Activated naive CD4-positive, alpha-beta T cell treated with anti-CD3 and anti-CD28 coated beads, Interleukin-2, amount 50 U/mL, for 72 hours (primary cell): ENCODE measurements at regions not wholly inside any gene's neighbourhood (a gene's known extent, or its start where the extent isn't known, plus 50 kb on each side); places are given as distances from the start of the nearest gene placed in this dataset.

ENCODE experiments used
- ATAC-seq, 2 donors: fragments of 150-1000 bp; cut with Tn5 transposase; 2 replicates each; pipeline ENCODE4 v1.10.0; 2021; ENCODE audit warnings: mild to moderate bottlenecking in 2 of 2, moderate library complexity in 2 of 2
- DNase-seq, 2 donors: peaks; one replicate each; pipeline ENCODE4 v3.0.0; 2021 to 2022; ENCODE audit warnings: low spot score in 2 of 2
- H3K27ac Mint-ChIP-seq, 2 donors: one replicate each; pipeline ENCODE4 v1.8.0; 2022; ENCODE audit warnings: mild to moderate bottlenecking in 2 of 2, mixed read lengths in 2 of 2
- H3K36me3 Mint-ChIP-seq, 2 donors: one replicate each; pipeline ENCODE4 v1.8.0; 2022; ENCODE audit warnings: mixed read lengths in 2 of 2
- H3K9me3 Mint-ChIP-seq, 2 donors: one replicate each; pipeline ENCODE4 v1.8.0; 2022; ENCODE audit warnings: mixed read lengths in 2 of 2

DNA sequence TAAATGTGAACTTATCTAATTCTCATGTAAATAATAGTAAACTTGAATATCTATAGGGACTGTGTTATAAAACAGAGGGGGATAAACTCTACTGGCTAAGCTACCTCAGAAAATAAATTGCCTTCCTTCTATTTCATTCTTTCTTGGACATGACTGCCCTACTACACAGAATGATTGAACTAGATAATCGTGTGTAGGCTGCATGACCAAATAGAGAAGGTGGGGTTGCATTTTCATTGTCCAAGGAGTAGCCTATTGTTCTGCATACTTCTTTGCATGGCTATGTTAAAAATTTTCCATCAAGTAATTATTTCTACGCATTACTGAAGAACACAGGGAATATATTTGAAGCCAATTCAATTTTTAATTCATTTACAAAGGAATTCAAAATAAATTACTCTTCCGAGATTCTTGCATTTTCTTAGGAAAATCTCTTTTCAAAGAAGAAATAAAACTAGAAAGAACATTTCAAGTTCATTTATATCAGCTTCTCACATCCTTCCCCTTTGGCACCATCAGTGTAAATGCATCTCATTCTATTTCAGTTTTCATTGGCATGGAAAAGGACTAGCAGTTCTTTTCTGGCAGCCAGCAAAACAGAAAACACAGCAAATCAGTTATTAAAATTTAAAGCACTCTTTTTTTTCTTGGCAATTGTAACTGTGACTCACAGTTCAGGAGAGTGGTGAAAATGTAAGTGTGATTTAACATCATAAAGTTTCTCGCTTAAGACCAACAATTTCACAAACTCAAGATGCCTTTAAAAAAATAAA, 714.7 kb downstream of the NCAM2 start:
- Mint-ChIP-seq H3K9me3 (peaks cover 11 to 13% of the 10 kb centered on the region in 2 donors), H3K36me3 (no peaks in the 10 kb centered on the region), H3K27ac (no peak overlapping the region)
- ATAC-seq: no peak
- no peak for DNase-seq

DNA sequence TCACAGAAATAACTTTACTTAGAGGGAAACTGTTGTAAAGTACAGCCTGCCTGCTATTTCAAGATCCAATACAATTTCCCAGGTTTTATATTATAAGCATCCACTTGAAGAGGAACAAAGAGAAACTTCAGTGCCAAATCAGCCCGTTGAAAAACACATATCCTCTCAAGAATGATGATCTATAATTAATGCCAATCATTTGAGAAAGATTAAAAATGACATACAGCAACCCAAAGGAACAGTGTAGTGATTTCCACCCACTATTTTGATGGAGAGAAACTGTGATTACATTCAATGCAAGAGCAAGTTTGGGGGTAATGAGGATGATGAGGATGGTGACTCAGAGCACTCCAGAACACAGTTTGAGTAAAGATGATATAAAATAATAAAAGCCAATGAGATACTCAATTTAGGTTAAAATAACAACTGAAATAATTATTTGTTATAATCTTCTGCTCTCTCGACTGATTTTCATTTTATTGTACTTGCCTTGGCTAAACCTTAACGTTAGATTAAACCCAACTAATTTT, 715.5 kb downstream of the NCAM2 start:
- no peak for ATAC-seq
- Mint-ChIP-seq H3K27ac (no peak overlapping the region), H3K36me3 (no peaks in the 10 kb centered on the region), H3K9me3 (peaks cover 7 to 9% of the 10 kb centered on the region in 2 donors)
- DNase-seq: no peak

DNA sequence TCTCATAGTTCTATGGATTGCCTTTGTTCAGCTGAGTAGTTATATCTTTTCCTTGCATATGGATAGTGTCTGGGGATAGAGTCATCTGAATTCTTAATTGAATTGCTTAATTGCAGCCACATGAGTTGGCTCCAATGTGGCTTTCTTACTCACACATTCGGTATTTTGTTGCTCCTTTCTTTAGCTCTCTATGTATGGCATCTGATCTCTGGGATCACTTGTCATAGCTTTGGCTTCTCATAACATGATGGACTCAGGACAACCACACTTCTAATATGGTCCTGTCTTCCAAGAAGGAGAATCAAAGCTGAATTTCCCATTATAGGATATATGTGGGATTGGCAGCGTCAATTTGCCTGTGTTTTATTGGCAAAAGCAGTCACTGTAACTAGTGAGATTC, 716.2 kb downstream of the NCAM2 start:
- H3K9me3 Mint-ChIP-seq: peaks cover 7 to 8% of the 10 kb centered on the region in 2 donors
- ATAC-seq (no peak), DNase-seq (no peak)
- no peak overlapping the region for H3K27ac Mint-ChIP-seq
- H3K36me3 Mint-ChIP-seq: no peaks in the 10 kb centered on the region

DNA sequence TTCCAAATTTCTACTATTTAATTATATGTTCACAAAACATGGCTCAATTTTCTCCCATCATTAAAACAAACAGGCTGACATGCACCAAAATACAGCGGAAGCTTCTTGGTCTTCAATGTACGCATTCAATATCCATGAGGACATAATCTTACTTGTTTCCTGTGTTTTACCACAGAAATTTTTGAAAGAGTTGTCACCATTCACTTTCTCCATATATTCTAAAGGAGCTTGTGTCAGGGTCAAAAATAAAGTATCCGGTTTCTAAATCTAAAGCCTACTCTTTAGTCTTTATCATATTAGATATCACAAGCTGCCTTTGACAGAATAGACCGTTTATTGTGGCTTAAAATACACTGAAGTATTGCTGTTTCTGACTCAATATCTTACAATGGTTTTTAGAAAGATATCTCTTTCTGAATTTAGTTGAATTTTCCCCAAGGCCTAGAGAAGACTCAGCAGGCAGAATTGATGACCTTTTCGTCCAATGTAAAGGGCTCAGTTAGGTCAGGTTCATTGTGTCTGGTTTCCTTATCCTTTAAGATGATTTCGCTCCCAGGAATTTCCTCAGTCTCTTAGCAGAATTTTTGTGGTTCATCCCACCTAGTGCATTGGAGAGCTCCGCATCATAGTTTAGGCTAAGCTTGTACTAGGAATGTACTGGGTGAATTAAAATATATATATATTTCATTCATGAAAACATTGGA, 717.2 kb downstream of the NCAM2 start:
- no peaks in the 10 kb centered on the region for H3K36me3 Mint-ChIP-seq
- no peak overlapping the region for H3K27ac Mint-ChIP-seq
- DNase-seq (no peak), ATAC-seq (no peak)
- peaks cover 9 to 12% of the 10 kb centered on the region in 2 donors for H3K9me3 Mint-ChIP-seq

DNA sequence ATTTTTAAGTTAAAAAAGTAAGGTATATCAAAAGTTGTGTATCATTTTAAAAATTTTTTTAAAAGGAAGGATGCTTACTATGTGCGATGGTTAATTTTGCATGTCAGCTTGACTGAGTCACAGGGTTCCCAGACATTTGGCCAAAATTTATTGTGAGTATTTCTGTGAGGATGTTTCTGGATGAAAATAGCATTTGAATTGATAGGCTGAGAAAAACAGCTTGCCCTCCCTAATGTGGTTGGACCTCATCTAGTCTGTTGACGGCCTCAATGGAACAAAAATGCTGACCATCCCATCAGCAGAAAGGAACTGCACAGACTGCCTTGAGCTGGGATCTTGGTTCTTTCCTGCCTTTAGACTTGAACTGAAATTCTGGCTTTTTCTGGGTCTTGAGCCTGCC, 724.5 kb downstream of the NCAM2 start:
- H3K36me3 Mint-ChIP-seq: no peaks in the 10 kb centered on the region

DNA sequence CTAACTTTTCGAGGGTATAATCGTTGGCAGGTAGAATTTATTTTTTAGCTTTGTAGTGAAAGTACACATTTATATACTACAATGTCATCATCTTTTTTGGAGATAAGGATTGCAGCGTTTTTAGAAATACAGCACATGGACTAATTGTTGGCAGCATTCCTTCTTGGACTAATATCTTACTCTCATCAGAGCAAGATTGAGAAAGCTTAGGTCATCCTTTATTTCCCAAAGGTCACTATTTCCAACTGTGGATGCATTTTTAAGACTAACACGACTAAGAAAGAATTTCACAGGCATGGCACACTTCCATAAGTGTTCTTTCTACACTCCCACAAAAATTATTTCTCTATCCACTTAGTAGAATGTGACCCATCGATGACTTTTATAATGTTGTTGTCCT, 732.3 kb downstream of the NCAM2 start:
- peaks cover 11 to 14% of the 10 kb centered on the region in 2 donors for H3K9me3 Mint-ChIP-seq
- ATAC-seq (no peak), DNase-seq (no peak)
- H3K36me3 Mint-ChIP-seq: no peaks in the 10 kb centered on the region
- H3K27ac Mint-ChIP-seq: no peak overlapping the region

More for the DNA sequence above, 724.5 kb downstream of the NCAM2 start:
- ATAC-seq: no peak
- no peak overlapping the region for H3K27ac Mint-ChIP-seq
- no peak for DNase-seq
- peaks cover 16 to 18% of the 10 kb centered on the region in 2 donors for H3K9me3 Mint-ChIP-seq

DNA sequence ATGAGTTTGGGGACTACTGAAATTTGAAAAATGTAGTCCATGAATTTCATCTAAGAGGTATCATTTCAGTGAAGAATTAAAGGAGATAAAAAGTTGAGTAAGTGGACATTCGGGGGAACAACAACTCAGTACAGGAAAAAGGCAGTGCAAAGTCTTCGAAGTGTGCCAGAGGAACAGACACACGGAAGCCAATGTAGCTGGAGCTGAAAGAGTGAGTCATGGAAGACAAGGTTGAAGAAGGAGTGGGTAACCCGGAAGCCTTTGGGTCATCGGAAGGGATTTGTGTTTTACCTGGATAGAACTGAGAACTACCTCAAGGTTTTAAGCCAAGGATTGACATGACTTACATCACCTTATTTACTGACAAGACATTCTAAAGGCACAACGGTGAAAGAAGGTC, 733.4 kb downstream of the NCAM2 start:
- no peak for DNase-seq
- Mint-ChIP-seq H3K36me3 (no peaks in the 10 kb centered on the region), H3K9me3 (peaks cover 11 to 14% of the 10 kb centered on the region in 2 donors), H3K27ac (no peak overlapping the region)
- no peak for ATAC-seq

DNA sequence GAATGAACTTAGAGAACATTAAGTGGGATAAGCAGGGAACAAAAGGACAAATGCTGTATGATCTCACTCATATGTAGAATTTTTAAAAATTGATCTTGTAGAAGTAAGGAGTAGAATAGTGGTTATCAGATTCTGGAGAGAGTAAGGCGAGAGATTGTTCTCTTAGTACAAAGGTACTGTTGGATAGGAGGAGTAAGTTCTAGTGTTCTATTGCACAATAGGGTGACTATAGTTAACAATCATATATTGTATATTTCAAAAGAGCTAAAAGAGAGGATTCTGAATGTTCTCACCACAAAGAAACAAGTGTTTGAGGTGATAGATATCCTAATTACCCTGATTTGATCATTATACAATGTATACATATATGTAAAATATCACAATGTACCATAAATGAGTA, 735.9 kb downstream of the NCAM2 start:
- DNase-seq (no peak), ATAC-seq (no peak)
- no peak overlapping the region for H3K27ac Mint-ChIP-seq
- H3K9me3 Mint-ChIP-seq: peaks cover 11 to 17% of the 10 kb centered on the region in 2 donors
- no peaks in the 10 kb centered on the region for H3K36me3 Mint-ChIP-seq

DNA sequence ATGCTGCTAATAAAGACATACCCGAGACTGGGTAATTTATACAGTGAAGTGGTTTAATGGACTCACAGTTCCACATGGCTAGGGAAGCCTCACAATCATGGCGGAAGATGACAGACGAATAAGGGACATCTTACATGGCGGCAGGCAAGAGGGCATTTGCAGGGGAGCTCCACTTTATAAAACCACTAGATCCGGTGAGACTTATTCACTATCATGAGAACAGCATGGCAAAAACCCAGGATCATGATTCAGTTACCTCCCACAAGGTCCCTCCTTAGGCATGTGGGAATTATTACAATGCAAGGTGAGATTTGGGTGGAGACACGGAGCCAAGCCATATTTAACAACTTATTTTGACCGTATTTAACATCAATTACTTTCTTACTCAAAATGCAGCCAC, 739.0 kb downstream of the NCAM2 start:
- Mint-ChIP-seq H3K9me3 (peaks cover 5 to 6% of the 10 kb centered on the region in 2 donors), H3K27ac (no peak overlapping the region), H3K36me3 (no peaks in the 10 kb centered on the region)
- DNase-seq: no peak
- ATAC-seq: no peak

DNA sequence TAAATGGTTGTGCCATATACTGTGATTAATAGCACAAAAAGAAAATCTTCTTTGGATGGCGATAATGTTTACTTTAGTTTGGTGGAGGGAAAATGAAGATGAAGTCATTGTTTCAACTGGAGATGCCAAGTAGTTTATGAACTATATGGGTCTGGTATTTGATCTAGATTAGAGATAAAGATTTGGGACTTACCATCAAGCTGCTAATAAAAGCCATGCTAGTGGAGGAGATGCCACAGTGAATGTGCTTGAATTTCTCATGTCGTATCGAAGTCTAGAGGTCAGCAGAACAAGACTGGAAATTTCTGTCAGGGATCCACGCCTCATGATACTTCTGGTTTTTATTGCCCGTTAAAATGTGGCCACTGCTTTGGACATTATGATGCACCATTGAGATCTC, 742.0 kb downstream of the NCAM2 start:
- Mint-ChIP-seq H3K36me3 (no peaks in the 10 kb centered on the region), H3K9me3 (peaks cover 11 to 12% of the 10 kb centered on the region in 2 donors), H3K27ac (no peak overlapping the region)
- ATAC-seq (no peak), DNase-seq (no peak)

DNA sequence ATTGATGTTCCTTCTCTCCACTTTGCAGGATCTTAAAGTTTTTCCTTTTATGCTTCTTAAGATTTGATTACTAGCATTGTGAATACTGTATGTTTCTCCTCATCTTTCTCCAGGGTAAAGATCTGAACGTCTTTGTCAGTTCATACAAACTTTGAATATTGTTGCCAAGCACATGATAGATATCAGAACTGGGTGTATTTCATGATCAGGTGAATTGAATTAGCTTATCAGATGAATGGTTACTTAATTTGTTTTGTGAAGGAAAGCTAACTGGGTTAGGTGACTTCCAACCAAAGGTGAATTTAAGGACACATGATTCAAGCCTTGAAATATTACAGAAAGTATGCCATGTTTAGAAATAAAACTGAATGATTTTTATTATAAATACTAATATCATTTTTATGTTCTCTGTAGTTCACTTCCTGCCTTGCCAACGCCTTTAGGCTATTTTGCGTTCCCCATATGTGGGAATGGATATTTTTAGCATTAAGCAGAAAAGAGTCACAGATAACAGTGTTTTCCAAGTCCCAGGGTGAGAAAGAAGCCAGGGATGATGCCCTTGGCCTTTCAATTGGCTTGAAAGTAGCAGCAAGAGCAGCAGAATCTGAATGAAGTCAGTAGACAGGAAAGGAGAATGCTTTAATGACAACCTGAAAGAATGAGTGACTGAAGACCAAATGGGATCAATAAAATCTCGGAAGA, 752.1 kb downstream of the NCAM2 start:
- Mint-ChIP-seq H3K27ac (no peak overlapping the region), H3K36me3 (no peaks in the 10 kb centered on the region), H3K9me3 (peaks cover 13 to 17% of the 10 kb centered on the region in 2 donors)
- no peak for ATAC-seq
- no peak for DNase-seq

DNA sequence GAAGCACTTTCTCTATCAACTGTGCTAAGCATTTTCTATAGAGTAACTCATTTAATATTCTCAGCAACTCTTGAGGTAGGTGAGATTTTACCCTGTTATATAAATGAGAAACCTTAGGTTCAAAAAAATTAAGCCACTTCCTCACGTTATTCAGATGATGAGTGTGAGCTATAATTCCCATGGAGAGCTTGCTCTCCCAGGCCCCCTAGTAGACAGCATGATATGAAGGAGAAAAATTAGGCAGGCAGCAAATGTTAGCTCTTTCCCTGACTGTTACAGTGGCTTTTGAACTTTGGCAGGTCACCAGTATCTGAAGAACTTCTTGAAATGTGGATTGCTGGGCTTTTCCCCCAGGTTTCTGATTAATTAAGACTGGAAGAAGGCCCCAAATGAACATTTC, 753.1 kb downstream of the NCAM2 start:
- no peak for ATAC-seq

DNA sequence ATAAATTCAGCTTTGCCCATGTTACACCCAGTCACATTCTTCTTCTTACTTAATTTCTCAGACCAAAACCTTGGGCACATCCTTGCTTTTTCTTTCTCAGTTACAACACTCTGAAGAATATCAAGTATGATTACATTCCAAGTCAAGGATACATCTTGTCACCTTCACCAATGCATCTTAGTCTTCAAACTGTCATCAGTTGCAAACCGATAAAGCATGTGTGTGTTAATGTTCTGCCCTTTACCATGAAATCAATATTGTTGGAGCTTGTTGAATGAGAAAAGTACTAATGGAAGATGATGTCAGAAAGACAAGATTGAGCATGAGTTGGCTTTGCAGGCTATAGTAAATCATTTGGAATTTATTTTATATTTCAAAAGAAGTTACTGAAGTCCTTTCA, 764.6 kb downstream of the NCAM2 start:
- no peak for ATAC-seq
- no peak for DNase-seq
- Mint-ChIP-seq H3K9me3 (peaks cover 0 to 10% of the 10 kb centered on the region in 2 donors), H3K36me3 (no peaks in the 10 kb centered on the region), H3K27ac (no peak overlapping the region)

More for the DNA sequence above, 753.1 kb downstream of the NCAM2 start:
- H3K27ac Mint-ChIP-seq: no peak overlapping the region
- H3K36me3 Mint-ChIP-seq: no peaks in the 10 kb centered on the region
- peaks cover 11 to 16% of the 10 kb centered on the region in 2 donors for H3K9me3 Mint-ChIP-seq
- no peak for DNase-seq

DNA sequence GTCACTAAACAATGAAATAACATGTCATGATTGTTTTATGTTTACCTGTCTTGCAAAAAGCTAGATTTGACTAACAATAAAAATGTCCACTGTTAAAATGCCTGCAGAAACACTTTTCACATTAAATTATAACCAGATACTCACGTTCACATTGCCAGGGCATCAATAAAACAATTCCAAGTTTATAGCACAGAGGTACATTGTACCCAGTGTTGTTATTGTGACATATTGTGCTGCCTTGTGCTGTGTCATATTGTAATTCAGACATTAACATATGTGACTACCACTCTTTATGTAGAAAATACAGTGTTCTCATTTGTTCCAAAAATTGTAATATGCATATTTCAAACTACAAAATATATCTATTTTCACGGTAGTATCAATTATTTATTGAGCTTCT, 766.1 kb downstream of the NCAM2 start:
- ATAC-seq (no peak), DNase-seq (no peak)
- Mint-ChIP-seq H3K27ac (no peak overlapping the region), H3K36me3 (no peaks in the 10 kb centered on the region), H3K9me3 (peaks cover 5 to 16% of the 10 kb centered on the region in 2 donors)

DNA sequence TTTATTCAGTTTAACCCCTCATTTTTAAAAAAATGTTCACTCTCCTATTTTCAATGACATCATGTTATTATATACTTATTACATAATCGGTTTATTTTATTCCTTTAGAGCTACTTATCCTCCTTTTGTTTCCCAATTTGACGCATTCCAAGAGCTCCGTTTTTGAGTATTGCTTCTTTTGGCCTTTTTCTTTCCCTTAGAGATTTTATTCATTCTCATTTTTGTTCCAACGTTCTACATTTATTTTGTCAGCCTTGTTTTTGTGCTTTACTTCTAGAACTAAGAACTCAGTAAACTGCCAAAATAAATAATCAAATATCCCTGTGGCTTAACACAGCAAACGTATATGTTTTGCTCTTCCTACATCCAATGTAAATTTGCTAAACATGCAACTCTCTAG, 769.1 kb downstream of the NCAM2 start:
- DNase-seq (no peak), ATAC-seq (no peak)
- H3K36me3 Mint-ChIP-seq: no peaks in the 10 kb centered on the region
- no peak overlapping the region for H3K27ac Mint-ChIP-seq
- H3K9me3 Mint-ChIP-seq: peaks cover 13 to 15% of the 10 kb centered on the region in 2 donors

DNA sequence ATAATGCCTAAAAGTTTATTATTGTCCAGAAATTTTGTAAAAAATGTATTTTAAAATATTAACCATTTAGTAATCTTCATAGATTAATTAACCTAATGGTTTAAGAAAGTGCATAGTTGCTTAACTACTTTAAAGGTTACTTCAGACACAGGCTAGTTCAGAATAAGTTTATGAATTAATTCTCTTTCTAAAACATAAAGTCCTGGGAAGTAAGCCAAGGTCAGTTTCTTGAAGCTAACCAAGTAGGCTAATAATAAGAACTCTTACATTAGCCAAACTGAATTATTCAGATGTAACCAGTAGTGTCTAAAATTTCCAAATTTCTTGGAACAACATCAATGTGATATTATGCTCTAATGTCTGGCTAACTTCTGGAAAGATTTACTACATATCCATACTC, 790.4 kb downstream of the NCAM2 start:
- DNase-seq (no peak), ATAC-seq (no peak)
- Mint-ChIP-seq H3K9me3 (peaks cover 8 to 15% of the 10 kb centered on the region in 2 donors), H3K27ac (no peak overlapping the region), H3K36me3 (peaks cover 0 to 7% of the 10 kb centered on the region in 2 donors)

DNA sequence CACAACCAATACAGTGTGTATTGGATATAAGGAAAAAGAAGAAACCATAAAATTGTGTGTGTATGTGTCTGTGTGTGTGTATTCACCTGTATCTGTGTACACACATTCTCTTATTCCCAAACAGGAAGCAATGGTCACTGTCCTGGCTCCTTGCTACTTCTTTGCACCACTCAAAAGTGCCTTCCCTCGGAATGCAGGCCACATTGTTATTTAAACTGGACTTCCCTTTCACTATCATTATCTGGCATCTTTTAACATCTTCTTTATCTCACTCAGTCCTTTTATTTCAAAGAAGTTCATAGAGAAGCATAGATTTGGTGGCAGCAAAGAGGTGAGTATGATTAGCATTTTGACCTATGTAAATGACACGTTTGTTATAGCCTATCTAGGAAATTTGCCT, 803.7 kb downstream of the NCAM2 start:
- no peak for DNase-seq
- Mint-ChIP-seq H3K36me3 (peaks cover 0 to 4% of the 10 kb centered on the region in 2 donors), H3K27ac (no peak overlapping the region), H3K9me3 (peaks cover 16 to 21% of the 10 kb centered on the region in 2 donors)
- no peak for ATAC-seq
